ENCODE measurements at regions not wholly inside any gene's neighbourhood (a gene's known extent, or its start where the extent isn't known, plus 50 kb on each side); places are given as distances from the start of the nearest gene placed in this dataset.
"Not testable (repeated sequence)": the region's sequence is repeated elsewhere in the genome, so short reads cannot be mapped to it uniquely, and the experiment has no call there.

DNA sequence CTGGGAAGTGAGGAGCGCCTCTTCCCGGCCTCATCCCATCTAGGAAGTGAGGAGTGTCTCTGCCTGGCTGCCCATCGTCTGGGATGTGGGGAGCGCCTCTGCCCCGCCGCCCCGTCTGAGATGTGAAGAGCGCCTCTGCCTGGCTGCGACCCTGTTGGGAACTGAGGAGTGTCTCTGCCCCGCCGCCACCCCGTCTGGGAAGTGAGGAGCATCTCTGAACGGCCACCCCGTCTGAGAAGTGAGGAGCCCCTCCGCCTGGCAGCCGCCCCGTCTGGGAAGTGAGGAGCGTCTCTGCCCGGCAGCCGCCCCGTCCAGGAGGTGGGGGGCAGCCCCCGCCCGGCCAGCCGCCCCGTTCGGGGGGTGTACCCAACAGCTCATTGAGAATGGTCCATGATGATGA lies 1341.2 kb downstream of the KHDRBS2 start:
- FAIRE-seq, result not testable (repeated sequence)

DNA sequence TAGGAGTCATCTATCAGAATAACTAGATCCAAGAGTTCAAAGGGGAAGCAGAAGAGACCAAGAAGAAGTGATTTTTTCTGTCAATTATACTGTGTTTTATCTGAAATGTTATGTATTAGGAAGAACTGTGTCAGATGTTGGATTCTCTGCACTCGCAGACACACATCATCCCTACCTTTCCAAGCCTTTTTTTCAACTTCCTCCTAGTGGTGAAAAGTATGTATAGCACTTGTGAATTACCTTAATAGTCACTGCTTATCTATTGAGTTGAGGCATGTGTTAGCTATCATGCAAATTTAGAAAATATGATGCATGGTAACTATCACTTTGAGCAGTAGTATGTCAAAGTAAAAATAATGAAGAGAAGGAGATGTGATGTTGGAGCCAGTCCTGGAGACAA lies 1350.1 kb downstream of the KHDRBS2 start:
- H3K36me3 ChIP-seq (ENCODE audit: control insufficient read depth in 2 of 2, extremely low read depth in 1 of 2, insufficient read depth in 2 of 2, low read length in 2 of 2); dilution Hi-C loops (cut with MboI; ENCODE audit: extremely low pct_ligation_motif_present, low sequenced_read_pairs); H3K4me2 ChIP-seq (ENCODE audit: control insufficient read depth, extremely low read depth, insufficient read depth, low read depth, low read length); H3K9me3 ChIP-seq (ENCODE audit: control insufficient read depth, low read depth, low read length); H3K9me1 ChIP-seq (ENCODE audit: control insufficient read depth, extremely low read depth, insufficient read depth, low read length); H3K4me1 ChIP-seq (ENCODE audit: control insufficient read depth, extremely low read depth, insufficient read depth, low read length); H3K9ac ChIP-seq (ENCODE audit: control insufficient read depth, extremely low read depth, insufficient read depth, low read length); DNase-seq (ENCODE audit: low read depth, low spot score); H3K27ac ChIP-seq (ENCODE audit: control insufficient read depth, insufficient read depth, low read length); FAIRE-seq; H4K20me1 ChIP-seq (ENCODE audit: control insufficient read depth, extremely low read depth, insufficient read depth, low read length); H3K4me3 ChIP-seq (ENCODE audit: control insufficient read depth in 2 of 3, extremely low read depth in 1 of 3, insufficient read depth in 2 of 3, low read depth in 1 of 3, low read length in 3 of 3); H3K27me3 ChIP-seq (ENCODE audit: control insufficient read depth, extremely low read depth, insufficient read depth, low read length); H3K79me2 ChIP-seq (ENCODE audit: control insufficient read depth, insufficient read depth, low read length): not testable (repeated sequence)
- peak overlapping the region; percentile 70 for H2AFZ ChIP-seq (ENCODE audit: control insufficient read depth, low read length)

More for the DNA sequence above, 1341.2 kb downstream of the KHDRBS2 start:
- H3K36me3 ChIP-seq (ENCODE audit: control insufficient read depth in 2 of 2, extremely low read depth in 1 of 2, insufficient read depth in 2 of 2, low read length in 2 of 2); H3K9ac ChIP-seq (ENCODE audit: control insufficient read depth, extremely low read depth, insufficient read depth, low read length); H3K27ac ChIP-seq (ENCODE audit: control insufficient read depth, insufficient read depth, low read length); H3K4me2 ChIP-seq (ENCODE audit: control insufficient read depth, extremely low read depth, insufficient read depth, low read depth, low read length); H3K4me1 ChIP-seq (ENCODE audit: control insufficient read depth, extremely low read depth, insufficient read depth, low read length); H3K9me1 ChIP-seq (ENCODE audit: control insufficient read depth, extremely low read depth, insufficient read depth, low read length); DNase-seq (ENCODE audit: low read depth, low spot score); H4K20me1 ChIP-seq (ENCODE audit: control insufficient read depth, extremely low read depth, insufficient read depth, low read length); H2AFZ ChIP-seq (ENCODE audit: control insufficient read depth, low read length); dilution Hi-C loops (cut with MboI; ENCODE audit: extremely low pct_ligation_motif_present, low sequenced_read_pairs); H3K27me3 ChIP-seq (ENCODE audit: control insufficient read depth, extremely low read depth, insufficient read depth, low read length); H3K9me3 ChIP-seq (ENCODE audit: control insufficient read depth, low read depth, low read length); H3K79me2 ChIP-seq (ENCODE audit: control insufficient read depth, insufficient read depth, low read length); H3K4me3 ChIP-seq (ENCODE audit: control insufficient read depth in 2 of 3, extremely low read depth in 1 of 3, insufficient read depth in 2 of 3, low read depth in 1 of 3, low read length in 3 of 3): not testable (repeated sequence)

DNA sequence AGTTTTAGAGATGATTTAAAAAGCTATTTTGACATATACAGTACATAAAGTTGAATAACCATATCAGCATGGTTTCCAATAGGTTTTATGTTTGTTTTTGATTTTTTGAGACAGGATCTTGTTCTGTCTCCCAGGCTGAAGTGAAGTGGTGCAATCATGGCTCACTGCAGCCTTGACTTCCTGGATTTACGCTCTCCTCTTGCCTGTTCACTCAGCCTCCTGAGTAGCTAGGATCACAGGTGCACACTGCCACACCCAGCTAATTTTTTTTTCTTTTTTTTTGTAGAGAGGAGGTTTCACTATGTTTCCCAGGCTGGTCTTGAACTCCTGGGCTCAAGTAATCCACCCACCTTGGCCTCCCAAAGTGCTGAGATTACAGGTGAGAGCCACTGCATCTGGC lies 1366.4 kb downstream of the KHDRBS2 start:
- H3K4me3 ChIP-seq (ENCODE audit: control insufficient read depth in 2 of 3, extremely low read depth in 1 of 3, insufficient read depth in 2 of 3, low read depth in 1 of 3, low read length in 3 of 3); dilution Hi-C loops (cut with MboI; ENCODE audit: extremely low pct_ligation_motif_present, low sequenced_read_pairs); FAIRE-seq; H3K27ac ChIP-seq (ENCODE audit: control insufficient read depth, insufficient read depth, low read length); H3K4me1 ChIP-seq (ENCODE audit: control insufficient read depth, extremely low read depth, insufficient read depth, low read length); H3K79me2 ChIP-seq (ENCODE audit: control insufficient read depth, insufficient read depth, low read length); H3K4me2 ChIP-seq (ENCODE audit: control insufficient read depth, extremely low read depth, insufficient read depth, low read depth, low read length); H3K9me3 ChIP-seq (ENCODE audit: control insufficient read depth, low read depth, low read length); DNase-seq (ENCODE audit: low read depth, low spot score); H3K9me1 ChIP-seq (ENCODE audit: control insufficient read depth, extremely low read depth, insufficient read depth, low read length); H3K9ac ChIP-seq (ENCODE audit: control insufficient read depth, extremely low read depth, insufficient read depth, low read length); H4K20me1 ChIP-seq (ENCODE audit: control insufficient read depth, extremely low read depth, insufficient read depth, low read length); H3K27me3 ChIP-seq (ENCODE audit: control insufficient read depth, extremely low read depth, insufficient read depth, low read length); H2AFZ ChIP-seq (ENCODE audit: control insufficient read depth, low read length); H3K36me3 ChIP-seq (ENCODE audit: control insufficient read depth in 2 of 2, extremely low read depth in 1 of 2, insufficient read depth in 2 of 2, low read length in 2 of 2): not testable (repeated sequence)

DNA sequence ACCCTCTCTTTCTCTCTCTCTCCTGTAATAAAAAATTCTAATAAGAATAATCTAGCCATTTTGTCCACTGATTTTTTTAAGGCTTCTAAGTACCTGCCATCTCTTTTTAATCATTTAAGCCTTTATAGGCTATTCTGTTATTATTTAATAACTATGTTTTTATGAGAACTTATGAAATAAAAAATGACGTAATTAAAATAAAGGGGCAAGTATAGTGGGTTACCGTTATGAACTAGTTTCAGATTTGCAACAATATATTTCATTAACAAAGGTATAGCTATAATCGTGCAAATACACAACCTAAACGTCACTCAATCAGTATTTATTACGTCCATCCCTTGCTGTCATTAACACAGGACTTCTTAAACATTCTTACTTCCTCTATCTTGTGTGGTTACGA lies 1382.2 kb downstream of the KHDRBS2 start:
- FAIRE-seq; H3K27me3 ChIP-seq (ENCODE audit: control insufficient read depth, extremely low read depth, insufficient read depth, low read length); H4K20me1 ChIP-seq (ENCODE audit: control insufficient read depth, extremely low read depth, insufficient read depth, low read length); H3K9me1 ChIP-seq (ENCODE audit: control insufficient read depth, extremely low read depth, insufficient read depth, low read length); H3K4me1 ChIP-seq (ENCODE audit: control insufficient read depth, extremely low read depth, insufficient read depth, low read length); H3K9ac ChIP-seq (ENCODE audit: control insufficient read depth, extremely low read depth, insufficient read depth, low read length); H3K36me3 ChIP-seq (ENCODE audit: control insufficient read depth in 2 of 2, extremely low read depth in 1 of 2, insufficient read depth in 2 of 2, low read length in 2 of 2); H3K79me2 ChIP-seq (ENCODE audit: control insufficient read depth, insufficient read depth, low read length); H3K4me3 ChIP-seq (ENCODE audit: control insufficient read depth in 2 of 3, extremely low read depth in 1 of 3, insufficient read depth in 2 of 3, low read depth in 1 of 3, low read length in 3 of 3); H3K27ac ChIP-seq (ENCODE audit: control insufficient read depth, insufficient read depth, low read length); H3K9me3 ChIP-seq (ENCODE audit: control insufficient read depth, low read depth, low read length); H3K4me2 ChIP-seq (ENCODE audit: control insufficient read depth, extremely low read depth, insufficient read depth, low read depth, low read length); H2AFZ ChIP-seq (ENCODE audit: control insufficient read depth, low read length); DNase-seq (ENCODE audit: low read depth, low spot score); dilution Hi-C loops (cut with MboI; ENCODE audit: extremely low pct_ligation_motif_present, low sequenced_read_pairs): not testable (repeated sequence)

GRCh38 chr6:60893374-60893773 lies 1392.7 kb downstream of the KHDRBS2 start:
- FAIRE-seq; dilution Hi-C loops (cut with MboI; ENCODE audit: extremely low pct_ligation_motif_present, low sequenced_read_pairs); H3K9ac ChIP-seq (ENCODE audit: control insufficient read depth, extremely low read depth, insufficient read depth, low read length): not testable (repeated sequence)

More at GRCh38 chr6:60893374-60893773, 1392.7 kb downstream of the KHDRBS2 start:
- not testable (repeated sequence) for H3K79me2 ChIP-seq (ENCODE audit: control insufficient read depth, insufficient read depth, low read length); H3K4me2 ChIP-seq (ENCODE audit: control insufficient read depth, extremely low read depth, insufficient read depth, low read depth, low read length); H3K4me3 ChIP-seq (ENCODE audit: control insufficient read depth in 2 of 3, extremely low read depth in 1 of 3, insufficient read depth in 2 of 3, low read depth in 1 of 3, low read length in 3 of 3); H3K4me1 ChIP-seq (ENCODE audit: control insufficient read depth, extremely low read depth, insufficient read depth, low read length); H4K20me1 ChIP-seq (ENCODE audit: control insufficient read depth, extremely low read depth, insufficient read depth, low read length); H3K9me1 ChIP-seq (ENCODE audit: control insufficient read depth, extremely low read depth, insufficient read depth, low read length); H3K9me3 ChIP-seq (ENCODE audit: control insufficient read depth, low read depth, low read length); H3K27me3 ChIP-seq (ENCODE audit: control insufficient read depth, extremely low read depth, insufficient read depth, low read length); H3K36me3 ChIP-seq (ENCODE audit: control insufficient read depth in 2 of 2, extremely low read depth in 1 of 2, insufficient read depth in 2 of 2, low read length in 2 of 2); H2AFZ ChIP-seq (ENCODE audit: control insufficient read depth, low read length); H3K27ac ChIP-seq (ENCODE audit: control insufficient read depth, insufficient read depth, low read length); DNase-seq (ENCODE audit: low read depth, low spot score)
